ENCODE measurements at regions not wholly inside any gene's neighbourhood (a gene's known extent, or its start where the extent isn't known, plus 50 kb on each side); places are given as distances from the start of the nearest gene placed in this dataset.

- no peaks in the 10 kb centered on the region for H3K9me3 ChIP-seq (replicated peaks)
- no peak overlapping the region for H3K4me3 ChIP-seq
- no peaks in the 10 kb centered on the region for H3K36me3 ChIP-seq
- no peak overlapping the region for H3K27ac ChIP-seq (replicated peaks)
- intact Hi-C loops (cut with micrococcal nuclease): no loop called here
- no peaks in the 10 kb centered on the region for H3K4me1 ChIP-seq
- DNase-seq: no peak
- no peak for TF ChIP-seq CTCF (IDR thresholded peaks at IDR 0.05; ENCODE audit: borderline replicate concordance)
- no peaks in the 10 kb centered on the region for H3K27me3 ChIP-seq (ENCODE audit: low read depth)
These were observed 50.7 kb upstream of the LINC00305 start for GRCh38 chr18:64199581-64199980.
